ENCODE measurements at regions not wholly inside any gene's neighbourhood (a gene's known extent, or its start where the extent isn't known, plus 50 kb on each side); places are given as distances from the start of the nearest gene placed in this dataset.

DNA sequence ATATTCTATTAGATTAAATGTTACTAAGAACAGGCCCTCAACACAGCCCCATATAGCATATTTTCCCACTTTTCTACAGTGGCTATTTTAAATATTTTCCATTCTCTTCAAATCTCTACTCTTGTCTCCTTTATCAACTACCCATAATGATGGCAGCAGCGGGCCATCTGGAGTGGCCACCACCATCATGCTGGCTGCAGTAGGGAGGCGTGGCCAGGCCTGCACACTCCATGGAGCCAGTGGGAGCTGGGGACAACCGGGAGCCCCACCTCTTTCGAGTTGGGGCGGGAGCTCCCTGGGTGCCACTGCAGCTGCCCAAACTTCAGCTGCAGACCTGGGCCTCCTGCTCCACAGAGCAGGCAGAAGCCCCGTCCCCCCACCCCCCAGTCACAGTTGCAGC, 98.4 kb upstream of the RANBP6 start:
- Histone ChIP-seq H3K9ac (replicated peaks in 1 of 4; ENCODE audit: extremely low read depth in 1 of 4, low read depth in 3 of 4, low read length in 3 of 4) (no peak overlapping the region), H3K14ac (ENCODE audit: insufficient read length) (no peak overlapping the region), H2BK20ac (ENCODE audit: low read length) (no peak overlapping the region), H4K5ac (ENCODE audit: insufficient read length, low read depth, low read length) (no peak overlapping the region), H3K79me1 (ENCODE audit: low read depth, low read length) (no peaks in the 10 kb centered on the region), H3K56ac (replicated peaks; ENCODE audit: insufficient read length, low read depth, low read length) (no peak overlapping the region), H3K9me3 (ENCODE audit: insufficient read depth in 2 of 2, low read depth in 1 of 2, low read length in 1 of 2) (peaks cover 10 to 15% of the 10 kb centered on the region in 2 experiments; a peak in 1 of 4 replicates), H2BK5ac (ENCODE audit: low read depth, low read length) (no peak overlapping the region), H3K23me2 (ENCODE audit: low read depth, low read length) (no peaks in the 10 kb centered on the region), H3K18ac (ENCODE audit: extremely low read depth, low read length) (no peak overlapping the region), H4K8ac (ENCODE audit: extremely low read depth, insufficient read depth, low read length) (no peak overlapping the region), H4K20me1 (replicated peaks in 1 of 2; ENCODE audit: control insufficient read depth in 1 of 2, insufficient read depth in 2 of 2, low read length in 2 of 2) (no peaks in the 10 kb centered on the region), H3K4me1 (replicated peaks in 1 of 4; ENCODE audit: control insufficient read depth in 3 of 4, insufficient read depth in 4 of 4, low read length in 3 of 4) (no peaks in the 10 kb centered on the region), H3K27ac (ENCODE audit: low read depth, low read length) (no peak overlapping the region), H3K27me3 (replicated peaks in 1 of 4; ENCODE audit: control insufficient read depth in 3 of 4, extremely low read depth in 1 of 4, insufficient read depth in 3 of 4, low read length in 3 of 4) (no peaks in the 10 kb centered on the region), H3K4me2 (ENCODE audit: insufficient read depth in 1 of 2, low read depth in 2 of 2, low read length in 2 of 2) (no peak overlapping the region), H2AFZ (ENCODE audit: low read length) (no peak overlapping the region), H3K79me2 (ENCODE audit: control insufficient read depth in 1 of 2, insufficient read depth in 2 of 2, low read length in 2 of 2) (no peaks in the 10 kb centered on the region), H2BK120ac (replicated peaks; ENCODE audit: low read depth, low read length) (no peak overlapping the region), H3K4ac (replicated peaks; ENCODE audit: insufficient read length, low read depth, low read length) (no peak overlapping the region), H4K91ac (replicated peaks; ENCODE audit: insufficient read length, low read length) (no peak overlapping the region), H2AK5ac (ENCODE audit: low read depth, low read length) (no peak overlapping the region), H3K4me3 (ENCODE audit: extremely low read depth in 1 of 4, insufficient read depth in 2 of 4, low read depth in 3 of 4, low read length in 4 of 4) (no peak overlapping the region), H2BK15ac (ENCODE audit: low read length) (no peak overlapping the region), H3K36me3 (ENCODE audit: control insufficient read depth in 2 of 4, insufficient read depth in 4 of 4, low read length in 3 of 4) (no peaks in the 10 kb centered on the region), H3K23ac (ENCODE audit: insufficient read length) (no peak overlapping the region), H2BK12ac (ENCODE audit: low read depth, low read length) (no peak overlapping the region)
- WGBS, 2 experiments (ENCODE audit: extremely low coverage in 1 of 2, insufficient coverage in 1 of 2, insufficient read length in 1 of 2, insufficient replicate concordance in 2 of 2, low coverage in 1 of 2, low lambda C conversion rate in 2 of 2, missing lambda C conversion rate in 1 of 2), result 67% methylated on average over 5 of the region's 6 CpGs; no CpG with 5 or more reads in 1 of the 2 experiments
- FAIRE-seq (no peak), DNase-seq (ENCODE audit: low read depth in 1 of 2, low spot score in 2 of 2) (no peak)
- ChIA-PET CTCF (ENCODE audit: partially characterized antibody) (interaction anchor here (0.9 to 1.4 kb wide), 2 partner anchors 10 to 193 kb away, joined by 3 read pairs; no protein-coding TSS in a partner anchor), POLR2A (ENCODE audit: partially characterized antibody) (no interaction called here)
- TF ChIP-seq SP1 (IDR thresholded peaks at IDR 0.05; ENCODE audit: low read depth, low read length) (no peak), BACH1 (IDR thresholded peaks at IDR 0.05; ENCODE audit: low read length) (no peak), BRCA1 (IDR thresholded peaks at IDR 0.05; ENCODE audit: low read depth, low read length) (no peak), POLR2AphosphoS5 (IDR thresholded peaks at IDR 0.05; ENCODE audit: low read depth, low read length) (no peak), SP2 (IDR thresholded peaks at IDR 0.05; ENCODE audit: low read length) (no peak), TAF7 (optimal IDR thresholded peaks at IDR 0.05; ENCODE audit: borderline replicate concordance, low read depth, low read length) (no peak)

Data from H1 (cell line).